ENCODE measurements at regions not wholly inside any gene's neighbourhood (a gene's known extent, or its start where the extent isn't known, plus 50 kb on each side); places are given as distances from the start of the nearest gene placed in this dataset.

DNA sequence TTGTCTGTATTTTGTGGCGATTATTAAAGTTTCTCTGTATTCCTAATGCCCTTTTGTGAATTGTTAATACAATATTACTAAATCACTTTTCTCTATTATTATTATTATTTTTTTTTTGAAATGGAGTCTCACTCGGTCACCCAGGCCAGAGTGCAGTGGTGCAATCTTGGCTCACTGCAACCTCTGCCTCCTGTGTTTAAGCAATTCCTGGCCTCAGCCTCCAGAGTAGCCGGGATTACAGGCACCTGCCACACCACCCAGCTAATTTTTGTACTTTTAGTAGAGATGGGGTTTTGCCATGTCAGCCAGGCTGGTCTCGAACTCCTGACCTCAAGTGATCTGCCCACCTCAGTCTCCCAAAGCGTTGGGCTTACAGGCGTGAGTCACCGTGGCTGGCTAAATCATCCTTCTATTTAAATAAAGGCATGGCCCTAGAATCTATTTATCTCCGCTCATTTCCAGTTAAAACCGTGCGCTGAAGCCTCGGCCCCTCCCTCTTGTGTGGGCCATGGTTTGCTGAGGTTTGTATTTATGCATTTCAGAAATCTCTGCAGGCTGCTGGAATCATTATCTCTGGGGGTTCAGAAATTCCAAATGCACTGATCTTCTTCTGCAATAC lies 1136.4 kb upstream of the TMEM132C start:
- Histone ChIP-seq H3K79me2 (ENCODE audit: insufficient read depth, low read length) (no peaks in the 10 kb centered on the region), H3K18ac (ENCODE audit: insufficient read length, low read depth, low read length) (no peak overlapping the region), H2BK120ac (ENCODE audit: low read depth, low read length, poor library complexity, severe bottlenecking) (no peak overlapping the region), H3K4me1 (ENCODE audit: insufficient read depth, low read length) (no peaks in the 10 kb centered on the region), H3K23me2 (ENCODE audit: insufficient read length, low read depth, low read length, poor library complexity, severe bottlenecking) (no peaks in the 10 kb centered on the region), H3K56ac (ENCODE audit: insufficient read length, low read depth, low read length) (no peak overlapping the region), H2BK15ac (ENCODE audit: low read depth, low read length) (no peak overlapping the region), H3K9me3 (ENCODE audit: control insufficient read depth, low read depth, low read length) (no peaks in the 10 kb centered on the region), H4K5ac (ENCODE audit: insufficient read length, low read depth, low read length) (no peak overlapping the region), H3K9ac (ENCODE audit: extremely low read depth, insufficient read length, low read length) (no peak overlapping the region), H2BK5ac (ENCODE audit: insufficient read length, low read length) (no peak overlapping the region), H4K91ac (ENCODE audit: insufficient read length, low read depth, low read length) (no peak overlapping the region), H3K14ac (ENCODE audit: insufficient read depth, low read length) (no peak overlapping the region), H2BK12ac (ENCODE audit: insufficient read length, low read depth, low read length) (no peak overlapping the region), H4K20me1 (ENCODE audit: control insufficient read depth, insufficient read depth, insufficient read length) (no peaks in the 10 kb centered on the region), H2AFZ (ENCODE audit: low read length) (no peak overlapping the region), H3K4ac (ENCODE audit: low read depth, low read length) (no peak overlapping the region), H2AK5ac (ENCODE audit: insufficient read length, low read length) (no peak overlapping the region), H3K23ac (ENCODE audit: insufficient read length, low read depth, low read length) (no peak overlapping the region), H3K79me1 (ENCODE audit: insufficient read depth, low read depth, low read length, poor library complexity, severe bottlenecking) (no peaks in the 10 kb centered on the region), H3K27ac (ENCODE audit: insufficient read length, low read depth, low read length) (no peak overlapping the region), H3T11ph (ENCODE audit: low read length) (no peak overlapping the region), H4K8ac (replicated peaks; ENCODE audit: insufficient read length, low read depth, low read length) (no peak overlapping the region), H3K4me2 (ENCODE audit: insufficient read depth, insufficient read length, low read length) (no peak overlapping the region), H3K27me3 (ENCODE audit: insufficient read depth, low read length) (no peaks in the 10 kb centered on the region), H2BK20ac (ENCODE audit: low read depth, low read length, poor library complexity, severe bottlenecking) (no peak overlapping the region)
- Mint-ChIP-seq H3K4me1 (peaks cover 20 to 24% of the 10 kb centered on the region in 2 experiments), H3K27me3 (ENCODE audit: low read depth) (no peaks in the 10 kb centered on the region), H3K4me3 (no peak overlapping the region), H3K36me3 (ENCODE audit: insufficient read depth in 1 of 3, low read depth in 3 of 3) (peaks cover 0 to 4% (median 2%) of the 10 kb centered on the region in 3 experiments; a peak in 2 of 7 replicates), H3K27ac (no peak overlapping the region), H3K9me3 (peaks cover 2 to 8% of the 10 kb centered on the region in 2 experiments; a peak in 4 of 5 replicates)
- no peak for DNase-seq
- TF ChIP-seq, protein P1, sequence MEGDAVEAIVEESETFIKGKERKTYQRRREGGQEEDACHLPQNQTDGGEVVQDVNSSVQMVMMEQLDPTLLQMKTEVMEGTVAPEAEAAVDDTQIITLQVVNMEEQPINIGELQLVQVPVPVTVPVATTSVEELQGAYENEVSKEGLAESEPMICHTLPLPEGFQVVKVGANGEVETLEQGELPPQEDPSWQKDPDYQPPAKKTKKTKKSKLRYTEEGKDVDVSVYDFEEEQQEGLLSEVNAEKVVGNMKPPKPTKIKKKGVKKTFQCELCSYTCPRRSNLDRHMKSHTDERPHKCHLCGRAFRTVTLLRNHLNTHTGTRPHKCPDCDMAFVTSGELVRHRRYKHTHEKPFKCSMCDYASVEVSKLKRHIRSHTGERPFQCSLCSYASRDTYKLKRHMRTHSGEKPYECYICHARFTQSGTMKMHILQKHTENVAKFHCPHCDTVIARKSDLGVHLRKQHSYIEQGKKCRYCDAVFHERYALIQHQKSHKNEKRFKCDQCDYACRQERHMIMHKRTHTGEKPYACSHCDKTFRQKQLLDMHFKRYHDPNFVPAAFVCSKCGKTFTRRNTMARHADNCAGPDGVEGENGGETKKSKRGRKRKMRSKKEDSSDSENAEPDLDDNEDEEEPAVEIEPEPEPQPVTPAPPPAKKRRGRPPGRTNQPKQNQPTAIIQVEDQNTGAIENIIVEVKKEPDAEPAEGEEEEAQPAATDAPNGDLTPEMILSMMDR (conservative IDR thresholded peaks at IDR 0.05), result no peak
- WGBS (ENCODE audit: extremely low coverage, insufficient read length, low lambda C conversion rate), result no CpG with 5 or more reads among the region's 11 CpGs

Measured in H9 (cell line).